SU-DHL-6 (cell line): ENCODE measurements at regions not wholly inside any gene's neighbourhood (a gene's known extent, or its start where the extent isn't known, plus 50 kb on each side); places are given as distances from the start of the nearest gene placed in this dataset.

Source experiments
- CTCF ChIP-seq: fragments of 200-600 bp; sonication (generic); IDR thresholded peaks from one replicate; pipeline ENCODE4 v1.5.1; 2017; ENCODE audit warnings: antibody characterized with exemption, mild to moderate bottlenecking, low read length, moderate library complexity; ENCODE audit not compliant: insufficient read depth, poor library complexity, severe bottlenecking
- EZH2phosphoT487 ChIP-seq: fragments of 200-600 bp; sonication (generic), shearing (Covaris generic); conservative IDR thresholded peaks from 2 replicates; pipeline ENCODE4 v1.6.1; 2018; ENCODE audit warnings: mild to moderate bottlenecking, antibody characterized with exemption, low read length, moderate library complexity, mixed read lengths

DNA sequence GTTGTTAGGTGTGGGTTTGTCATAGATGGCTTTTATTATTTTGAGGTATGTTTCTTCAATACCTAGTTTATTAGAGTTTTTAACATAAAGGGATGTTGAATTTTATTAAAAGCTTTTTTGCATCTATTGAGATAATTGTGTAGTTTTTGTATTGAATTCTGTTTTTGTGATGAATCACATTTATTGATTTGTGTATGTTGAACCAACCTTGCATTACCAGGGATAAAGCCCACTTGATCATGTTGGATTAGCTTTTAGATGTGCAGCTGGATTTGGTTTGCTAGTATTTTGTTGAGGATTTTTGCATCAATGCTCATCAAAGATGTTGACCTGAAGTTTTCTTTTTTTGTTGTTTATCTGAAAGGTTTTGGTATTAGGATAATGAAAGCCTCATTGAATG, 328.2 kb downstream of the ADCYAP1 start:
- TF ChIP-seq CTCF, result no peak
- TF ChIP-seq EZH2phosphoT487, result no peak
